Stimulated activated CD4-positive, alpha-beta T cell treated with anti-CD3 and anti-CD28 coated beads, Interleukin-15, amount 100 ng/mL, for 48 hours (primary cell): ENCODE measurements at regions not wholly inside any gene's neighbourhood (a gene's known extent, or its start where the extent isn't known, plus 50 kb on each side); places are given as distances from the start of the nearest gene placed in this dataset.

ENCODE experiments used
- DNase-seq, 2 donors: peaks; one replicate each; pipeline ENCODE4 v3.0.0-alpha.2; 2020; ENCODE audit warnings: low read depth in 2 of 2

DNA sequence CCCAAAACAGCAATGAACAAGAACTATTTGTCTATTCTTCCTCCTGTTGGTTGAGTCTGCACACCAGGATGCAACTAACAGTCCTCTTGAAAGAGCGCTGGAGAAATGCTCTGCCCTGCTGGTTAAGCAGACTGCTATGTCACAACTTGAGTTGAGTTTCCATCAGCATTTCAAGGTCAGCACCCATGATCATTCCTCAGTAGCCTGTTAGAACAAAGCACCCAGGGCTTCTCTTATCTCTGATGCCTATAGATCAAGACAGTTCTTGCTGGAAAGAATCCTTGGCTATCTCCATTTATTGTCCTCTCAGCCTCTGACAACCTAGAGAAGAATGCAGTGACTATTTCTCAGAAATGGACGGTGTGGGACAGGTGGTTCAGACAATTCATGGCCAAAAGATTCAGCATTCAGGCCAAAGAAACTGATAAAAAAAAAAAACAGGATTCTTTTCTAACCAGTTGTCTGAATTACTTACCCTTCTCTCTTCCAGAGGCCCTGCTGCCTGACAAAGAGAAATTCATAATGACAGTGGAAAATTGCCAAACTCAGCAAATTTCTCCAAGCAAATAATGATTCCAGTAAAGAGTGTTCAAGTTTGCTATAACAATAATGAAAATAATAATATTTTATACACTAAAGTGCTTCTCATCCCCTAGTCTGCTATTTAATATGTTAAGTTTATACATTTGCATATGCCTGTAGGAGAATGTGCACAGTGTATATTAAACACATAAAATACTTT lies 306.7 kb downstream of the EMP1 start:
- no peak for DNase-seq

DNA sequence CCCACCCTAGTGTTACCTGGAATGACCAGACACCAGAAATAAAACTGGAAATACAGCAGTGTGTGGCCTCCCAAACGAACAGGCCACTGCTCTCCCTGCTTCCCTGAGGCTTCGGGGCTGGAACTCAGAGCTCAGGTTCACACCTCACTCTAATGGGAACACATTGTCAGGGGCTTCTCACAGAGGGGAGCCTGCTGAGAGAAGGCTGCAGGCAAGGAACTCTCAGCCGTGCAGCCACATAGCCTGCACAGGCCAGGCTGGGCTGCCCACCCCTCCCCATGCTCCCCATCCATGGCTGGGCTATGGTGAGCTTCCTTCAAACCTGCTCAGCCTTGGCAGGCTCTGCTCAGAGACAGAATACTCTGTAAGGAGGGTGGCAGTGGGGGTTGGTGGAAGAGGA lies 302.5 kb downstream of the EMP1 start:
- no peak for DNase-seq

DNA sequence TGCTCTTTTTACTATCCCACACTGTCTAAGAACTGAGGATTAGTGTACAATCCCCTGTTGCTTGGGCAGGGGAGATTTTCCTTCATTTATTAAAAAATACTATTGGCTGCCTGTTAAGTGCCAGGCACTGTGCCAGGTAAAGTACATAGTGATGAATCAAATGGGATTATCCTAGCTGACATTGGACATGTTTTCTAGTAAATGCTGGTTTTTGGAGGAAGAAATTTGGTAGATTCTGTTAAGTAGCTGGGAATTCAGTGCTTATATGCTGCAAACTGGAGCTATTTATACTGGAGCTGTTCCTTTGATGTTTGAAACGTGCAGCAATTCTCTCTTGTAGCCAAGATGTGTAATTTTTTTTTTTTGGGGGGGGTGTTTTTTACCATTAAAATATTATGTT lies 299.6 kb downstream of the EMP1 start:
- DNase-seq: no peak

DNA sequence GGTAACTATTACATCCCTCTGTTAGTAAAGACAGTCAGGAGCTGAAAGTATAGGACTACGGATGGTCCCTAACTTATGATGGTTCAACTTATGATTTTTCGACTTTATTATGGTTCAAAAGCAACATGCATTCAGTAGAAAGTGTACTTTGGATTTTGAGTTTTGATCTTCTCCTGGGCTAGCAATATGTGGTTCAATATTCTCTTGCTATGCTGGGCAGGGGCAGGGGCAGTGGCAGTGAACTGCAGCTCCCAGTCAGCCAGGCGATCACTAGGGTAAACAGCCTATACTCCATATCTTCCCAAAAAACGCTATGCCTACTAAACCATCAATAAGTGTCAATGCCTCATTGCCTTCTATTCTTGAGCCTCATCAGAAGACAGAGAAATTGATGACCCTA lies 292.7 kb downstream of the EMP1 start:
- DNase-seq: no peak

DNA sequence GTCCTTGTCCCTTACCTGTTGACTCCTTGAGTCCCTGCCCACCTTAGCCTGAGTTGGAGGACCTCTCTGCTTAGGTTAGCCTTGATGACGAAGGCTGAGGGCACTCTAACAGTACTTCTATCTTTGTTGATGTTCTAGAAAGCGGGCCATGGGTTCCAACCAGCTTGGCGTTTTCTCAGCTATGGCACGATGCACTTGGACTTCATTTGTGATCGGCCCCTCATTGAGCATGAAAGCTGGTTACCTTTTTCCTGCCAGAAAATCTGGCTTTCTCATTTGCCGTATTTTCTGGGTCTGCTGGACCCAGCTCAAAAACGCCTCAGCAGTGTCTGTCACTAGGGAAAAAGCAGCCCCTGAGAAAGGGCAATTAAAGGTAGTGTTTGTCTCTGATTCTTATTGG lies 290.8 kb downstream of the EMP1 start:
- DNase-seq: no peak

DNA sequence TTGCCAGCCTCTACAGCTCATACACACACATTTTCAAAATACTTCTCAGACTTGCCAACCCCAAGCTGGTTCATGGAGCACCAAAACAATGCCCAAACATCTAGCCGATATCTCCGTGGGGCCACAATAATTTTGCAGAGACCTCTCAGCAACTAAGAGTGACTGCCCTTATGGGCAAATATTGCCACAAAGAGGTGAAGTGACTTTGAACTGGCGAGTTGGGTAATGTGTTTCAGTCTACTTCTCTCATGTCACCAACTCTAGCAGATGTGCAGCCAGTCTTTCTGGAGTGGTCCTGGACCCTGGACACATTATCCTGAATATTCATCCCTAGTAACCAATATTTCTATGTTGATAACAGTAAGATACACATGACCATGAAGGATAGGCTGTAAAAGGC lies 290.3 kb downstream of the EMP1 start:
- no peak for DNase-seq

DNA sequence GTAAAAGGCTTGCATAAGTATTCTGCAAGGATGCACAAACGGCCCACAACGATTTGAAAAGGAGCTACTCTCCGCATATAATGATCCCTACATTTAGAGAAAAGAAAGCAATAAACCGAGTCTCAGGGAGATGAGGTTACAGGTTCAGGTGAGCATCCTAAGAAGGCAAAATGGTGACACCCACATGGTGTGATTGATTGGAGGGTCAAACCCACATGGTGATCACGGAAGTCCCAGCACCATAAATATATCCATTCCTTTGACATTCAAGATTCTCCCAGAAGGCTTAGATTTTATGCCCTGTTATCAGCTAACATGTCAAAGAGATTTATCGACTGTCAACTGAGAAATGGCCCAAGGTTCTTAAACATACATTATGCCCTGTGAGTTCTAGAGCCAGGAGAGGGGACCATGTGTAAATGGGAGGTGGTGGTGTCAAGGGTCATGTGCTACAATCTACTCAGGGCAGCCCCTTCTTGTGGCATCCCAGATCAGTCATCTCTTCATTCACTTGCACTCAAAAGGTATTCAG lies 282.2 kb downstream of the EMP1 start:
- no peak for DNase-seq

DNA sequence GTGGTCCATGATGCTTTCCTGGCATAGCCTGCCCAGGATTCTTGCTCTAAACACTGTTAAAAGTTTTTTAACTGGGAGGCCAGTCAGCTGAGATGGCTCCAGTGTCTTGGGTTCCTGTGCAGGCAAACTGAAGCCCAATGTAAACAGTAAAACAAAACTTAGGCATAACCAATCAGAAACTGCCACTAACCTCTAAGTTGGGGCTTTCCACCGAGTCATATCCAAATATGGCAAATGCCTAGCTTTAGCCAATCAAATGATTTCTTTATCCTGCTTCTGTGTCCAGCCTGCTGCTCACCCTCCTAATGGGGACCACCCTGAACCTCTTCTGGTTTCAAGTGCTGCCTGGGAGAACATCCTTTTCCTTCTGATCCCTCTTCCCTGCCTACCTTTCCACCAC lies 277.9 kb downstream of the EMP1 start:
- no peak for DNase-seq

DNA sequence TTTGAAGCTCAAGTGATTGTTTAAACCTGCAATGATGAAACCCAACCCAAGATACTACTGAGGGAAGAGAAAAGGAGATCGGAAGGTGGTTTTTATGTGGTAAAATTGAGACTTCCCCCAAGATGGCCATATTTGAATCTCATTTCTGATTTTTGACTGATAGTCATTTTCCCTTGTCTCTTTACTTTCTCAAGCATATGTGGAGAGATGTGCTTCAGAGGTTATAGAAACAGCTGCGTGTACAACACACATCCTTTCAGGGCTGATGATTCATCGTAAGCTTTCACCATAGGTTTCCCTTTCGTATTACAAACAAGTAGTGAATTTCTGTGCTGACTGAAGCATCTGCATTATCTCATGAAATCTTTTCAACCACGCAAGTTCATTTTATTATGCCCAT lies 276.2 kb downstream of the EMP1 start:
- no peak for DNase-seq

DNA sequence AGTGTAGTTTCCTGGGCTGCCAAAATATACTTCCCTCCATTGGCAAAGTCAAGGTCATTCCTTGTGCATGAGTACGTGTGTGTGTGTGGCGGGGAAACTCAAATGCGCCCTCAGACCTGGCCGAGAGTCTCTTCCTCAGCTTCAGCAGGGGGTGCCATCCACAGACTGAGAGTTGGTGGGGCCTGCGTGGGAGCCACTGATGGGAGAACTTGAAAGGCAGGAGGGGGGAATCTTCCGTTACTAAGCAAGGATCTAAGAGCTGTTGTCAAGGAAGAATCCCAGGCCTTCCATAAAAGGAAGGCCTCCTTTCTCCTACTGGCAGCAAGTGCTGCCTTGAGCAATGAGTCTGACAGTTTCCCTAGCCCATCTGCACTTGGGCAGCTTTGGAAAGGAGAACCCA lies 274.9 kb downstream of the EMP1 start:
- DNase-seq: no peak

DNA sequence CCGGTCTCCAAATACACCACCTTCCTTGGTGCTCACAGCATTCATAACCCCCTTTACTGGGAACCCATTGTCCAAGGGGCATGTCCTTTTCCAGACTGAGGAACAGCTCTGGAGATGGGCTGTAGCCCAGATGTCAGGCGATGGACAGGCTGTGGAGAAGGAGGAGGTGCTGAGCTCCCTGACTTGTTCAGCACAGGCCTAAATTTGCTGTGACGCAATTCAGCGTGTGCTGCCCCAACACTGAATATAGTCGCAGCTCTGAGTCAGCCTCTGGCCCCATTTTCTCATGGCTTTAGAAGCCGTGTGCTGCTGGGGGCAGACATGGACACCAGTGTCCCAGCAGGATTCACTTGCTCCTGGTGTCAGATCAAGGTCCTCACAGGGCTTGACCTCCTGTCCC lies 269.1 kb downstream of the EMP1 start:
- DNase-seq: no peak

DNA sequence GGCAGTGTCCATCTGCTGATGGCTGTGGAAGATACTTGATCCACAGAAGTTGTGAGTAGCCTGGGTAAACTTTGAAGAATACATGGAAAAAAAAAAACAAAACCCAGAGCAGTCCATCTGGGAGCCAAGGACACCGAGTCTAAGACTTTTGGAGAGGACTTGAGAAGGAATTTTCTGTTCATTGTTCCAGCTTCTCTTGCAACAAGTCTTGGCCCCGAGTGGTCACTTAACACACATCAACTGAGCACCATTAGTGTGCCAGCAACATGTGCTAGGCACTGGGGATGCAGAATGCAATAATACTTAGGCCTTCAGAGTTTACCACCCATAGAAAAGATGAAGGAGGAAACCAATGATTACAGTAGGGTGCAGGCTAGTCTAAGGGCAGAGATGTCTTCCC lies 266.7 kb downstream of the EMP1 start:
- no peak for DNase-seq

DNA sequence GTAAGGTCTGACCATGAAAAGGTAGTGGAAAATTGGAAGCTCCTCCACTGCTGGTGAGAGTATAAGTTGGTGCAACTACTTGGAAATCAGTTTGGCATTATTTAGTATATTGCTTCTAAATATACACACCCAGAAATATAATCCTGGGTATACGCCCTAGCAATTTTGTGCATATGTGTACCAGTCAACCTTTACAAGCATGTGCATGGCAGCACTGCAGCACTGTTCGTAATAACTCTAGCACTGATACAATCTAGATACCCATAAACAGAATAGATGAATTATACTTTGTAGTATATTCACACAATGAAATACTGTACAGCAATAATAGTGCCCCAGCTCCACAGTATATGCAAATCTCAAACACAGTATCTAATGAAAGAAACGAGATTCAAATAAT lies 265.9 kb downstream of the EMP1 start:
- no peak for DNase-seq

DNA sequence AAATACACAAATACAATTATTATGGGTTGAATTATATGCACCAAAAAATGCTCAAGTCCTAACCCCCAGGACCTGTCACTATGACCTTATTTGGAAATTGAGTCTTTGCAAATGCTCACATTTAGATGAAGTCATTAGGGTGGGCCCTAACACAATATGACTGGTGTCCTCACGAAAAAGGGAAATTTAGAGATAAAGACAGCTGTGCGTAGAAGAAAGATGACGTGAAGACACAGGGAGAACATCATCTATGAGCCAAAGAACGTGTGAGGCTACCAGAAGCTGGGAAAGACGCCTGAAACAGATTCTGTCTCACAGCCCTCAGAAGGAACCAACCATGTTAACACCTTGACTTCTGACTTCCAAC lies 259.2 kb downstream of the EMP1 start:
- DNase-seq: no peak

DNA sequence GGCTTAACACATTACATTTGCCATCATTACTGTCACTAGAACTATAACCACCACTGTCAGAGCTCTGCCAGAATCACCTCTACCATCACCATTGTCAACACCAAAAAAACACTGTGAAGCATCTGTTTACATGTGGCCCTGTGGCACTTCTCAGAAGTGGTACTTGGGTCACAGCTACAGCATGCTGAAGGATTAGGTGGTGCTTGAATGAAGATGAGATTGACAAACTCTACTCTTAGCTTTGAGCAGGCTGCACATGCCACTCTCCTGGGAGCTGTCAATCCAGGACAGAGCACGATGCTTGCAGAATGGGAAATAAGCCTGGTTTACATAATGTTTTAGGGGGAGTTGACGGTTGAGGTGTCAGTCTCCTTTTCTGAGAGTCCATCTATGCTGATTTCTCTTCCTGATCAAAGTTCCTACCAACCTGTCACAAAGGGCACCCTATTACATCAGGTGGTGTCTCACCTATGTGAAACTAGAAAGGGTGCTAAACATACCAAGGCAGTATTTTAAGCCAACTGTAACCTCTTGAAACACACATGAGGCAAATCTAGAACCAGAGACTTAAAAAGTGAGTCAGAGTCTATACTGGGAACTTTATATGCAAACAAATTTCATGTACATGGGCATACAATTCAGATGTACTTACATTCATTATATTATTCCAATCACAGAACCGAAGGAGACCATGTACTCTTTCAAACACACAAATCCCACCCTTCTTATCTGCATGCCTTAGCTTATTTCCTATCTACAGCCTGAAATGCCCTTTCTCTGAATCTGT lies 258.7 kb downstream of the EMP1 start:
- no peak for DNase-seq

DNA sequence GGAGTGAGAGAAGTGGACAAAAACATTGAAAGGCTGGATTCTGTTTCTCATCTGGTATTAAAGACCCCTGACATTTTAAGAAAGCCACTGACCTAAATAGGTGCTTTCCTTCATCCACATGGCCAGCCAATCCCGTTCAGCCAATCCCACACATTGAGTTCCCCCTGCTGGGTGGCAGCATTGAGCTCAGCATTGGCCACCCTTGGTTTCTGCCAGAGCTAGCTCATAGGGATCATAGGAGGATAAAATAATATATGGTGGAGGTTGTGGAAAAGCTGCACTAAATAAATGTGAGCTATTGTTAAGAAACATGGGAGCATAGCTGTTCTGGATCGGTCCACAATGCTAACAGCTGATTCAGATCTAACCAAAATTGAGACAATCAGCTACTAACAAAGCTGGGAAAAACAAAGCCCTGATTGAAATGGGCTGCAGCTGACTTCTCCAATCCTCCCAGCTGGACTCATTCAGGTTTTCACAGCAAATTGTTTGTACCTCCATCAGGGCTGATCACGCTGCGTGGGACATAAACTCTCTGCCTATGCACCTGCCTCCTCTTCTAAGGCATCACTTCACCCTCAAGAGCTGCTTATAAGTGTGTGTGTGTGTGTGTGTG lies 256.5 kb downstream of the EMP1 start:
- DNase-seq: no peak

DNA sequence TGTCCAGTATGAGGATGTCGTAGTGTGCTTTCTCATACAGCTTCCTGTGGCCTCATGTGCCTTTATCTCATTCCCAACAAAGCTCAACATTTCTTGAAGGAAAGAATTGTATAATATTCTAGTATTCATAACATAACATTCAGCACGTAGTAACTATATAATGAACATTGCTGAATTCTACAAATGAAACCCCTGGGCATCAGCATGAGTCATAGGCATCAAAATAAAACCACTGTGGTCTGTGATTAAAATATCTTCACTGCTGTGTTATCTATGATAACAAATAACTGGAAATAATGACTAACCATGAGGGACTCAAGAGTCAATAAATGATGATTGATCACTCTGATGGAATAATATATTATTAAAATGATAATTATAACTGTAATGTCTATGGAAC lies 255.2 kb downstream of the EMP1 start:
- DNase-seq: no peak

DNA sequence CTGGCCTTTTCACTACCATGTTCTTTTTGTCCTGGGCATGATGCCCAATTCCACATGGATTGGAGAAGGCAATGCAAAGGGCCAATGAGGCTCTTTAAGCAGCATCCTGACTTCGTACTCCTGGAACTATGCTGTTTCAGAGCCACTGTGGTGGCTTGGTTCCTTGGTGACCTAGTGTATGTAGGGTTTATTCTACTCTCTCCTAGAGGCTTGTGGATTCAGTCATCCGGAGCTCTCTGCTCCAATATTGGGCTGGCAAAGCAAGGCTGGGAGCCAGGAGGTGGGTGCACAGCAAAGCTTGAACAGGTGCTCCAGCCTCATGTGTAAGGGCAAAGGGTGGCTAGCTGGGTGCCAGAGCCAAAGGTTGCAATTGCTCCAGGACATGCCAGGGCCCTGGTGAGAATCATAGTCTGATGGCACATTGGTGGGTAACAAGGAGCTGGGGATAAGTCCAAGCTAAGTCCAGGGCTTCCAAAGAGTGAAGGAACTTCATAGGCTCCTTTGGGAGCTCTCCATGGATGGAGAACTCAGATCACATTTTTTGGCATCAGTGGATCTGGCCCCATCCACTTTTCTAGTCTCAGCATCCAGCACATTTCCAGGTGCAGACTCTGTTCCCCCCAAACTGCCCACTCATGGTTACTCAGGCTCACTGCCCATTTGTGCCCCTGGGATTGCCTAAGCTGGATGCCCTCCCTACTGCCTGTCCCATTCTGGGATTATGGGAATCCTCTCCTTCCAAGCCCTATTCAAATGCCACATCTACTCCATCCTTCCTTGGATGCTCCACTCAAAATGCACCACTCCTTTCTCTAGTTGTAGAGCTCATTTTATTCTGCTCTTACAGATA lies 253.9 kb downstream of the EMP1 start:
- no peak for DNase-seq

DNA sequence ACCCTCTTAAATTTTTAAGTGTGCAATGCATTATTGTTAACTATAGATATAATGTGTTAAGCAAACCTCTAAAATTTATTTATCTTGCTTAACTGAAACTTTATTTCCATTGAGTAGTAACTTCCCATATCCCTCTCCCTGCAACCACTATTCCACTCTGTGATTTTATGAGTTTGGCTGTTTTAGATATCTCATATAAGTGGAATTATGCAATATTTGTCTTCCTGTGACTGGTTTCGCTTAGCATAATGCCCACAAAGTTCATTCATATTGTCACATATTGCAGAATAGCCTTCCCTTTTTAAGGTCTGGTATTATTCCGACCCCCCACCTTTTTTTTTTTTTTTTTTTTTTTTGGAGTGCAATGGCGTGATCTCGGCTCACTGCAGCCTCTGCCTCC lies 247.6 kb downstream of the EMP1 start:
- no peak for DNase-seq

DNA sequence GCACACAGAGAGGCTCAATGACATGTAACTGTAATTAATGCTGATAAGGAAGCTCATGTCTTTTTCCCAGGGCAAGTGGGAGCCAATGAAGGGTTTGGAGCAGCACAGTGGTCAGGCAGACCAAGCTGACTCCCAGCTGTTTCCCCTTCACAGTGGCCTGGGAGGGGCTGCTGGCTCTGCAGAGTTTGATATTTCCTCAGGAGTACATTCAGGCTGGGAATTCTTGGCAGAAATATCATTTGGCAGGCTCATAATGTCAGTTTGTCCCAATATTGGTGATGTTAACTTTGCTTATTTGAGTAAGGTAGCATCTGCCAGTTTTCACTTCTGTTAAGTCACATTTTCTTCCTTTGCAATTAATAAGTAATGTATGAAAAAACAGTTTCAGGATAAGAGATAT lies 247.0 kb downstream of the EMP1 start:
- DNase-seq: no peak

DNA sequence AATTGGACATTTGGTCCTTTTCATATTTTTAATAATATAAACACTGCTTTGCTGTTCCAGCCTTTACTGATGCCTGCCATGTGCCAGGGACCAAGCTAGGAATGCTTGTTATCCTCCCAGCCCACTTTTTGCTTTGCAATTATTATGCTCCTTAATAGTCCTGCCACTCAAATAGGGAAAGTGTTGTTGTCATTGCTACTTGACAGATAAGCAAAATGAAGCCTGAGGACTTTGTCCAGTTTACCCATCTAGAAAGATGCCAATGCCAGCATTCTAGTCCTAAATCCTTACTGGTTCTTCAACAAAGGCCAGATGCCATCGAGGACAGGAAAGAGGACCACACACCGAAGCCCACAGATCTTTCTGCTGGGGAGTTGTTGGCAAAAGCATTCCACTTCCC lies 246.5 kb downstream of the EMP1 start:
- no peak for DNase-seq

DNA sequence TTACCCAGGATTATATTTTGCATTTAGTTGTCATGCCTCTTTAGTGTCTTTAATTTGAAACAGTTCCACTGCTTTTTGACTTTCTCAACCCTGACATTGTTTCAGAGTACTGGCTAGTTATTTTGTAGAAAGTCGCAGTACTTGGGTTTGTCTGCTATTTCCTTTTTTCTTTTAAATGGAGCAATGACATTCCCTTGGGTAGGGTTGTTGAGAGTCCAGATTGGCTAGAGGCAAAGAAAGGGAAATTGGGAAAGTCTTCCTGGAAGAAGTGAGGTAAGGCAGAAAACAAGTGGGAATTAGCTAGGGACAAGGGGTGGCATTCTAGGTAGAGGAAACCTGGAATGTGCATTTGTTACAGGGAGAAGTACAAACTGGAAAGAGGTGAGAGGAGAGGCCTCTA lies 245.9 kb downstream of the EMP1 start:
- DNase-seq: no peak
